K562 (cell line): ENCODE measurements at regions not wholly inside any gene's neighbourhood (a gene's known extent, or its start where the extent isn't known, plus 50 kb on each side); places are given as distances from the start of the nearest gene placed in this dataset.
A peak's percentile ranks its signal among the peaks of the same experiment; 100 is the strongest.

ENCODE experiments used
- CBX3 ChIP-seq, 2 experiments: IDR thresholded peaks; 1 replicate in 1 of 2; 2 replicates in 1 of 2; pipeline ENCODE4 v1.6.1; 2012; ENCODE audit warnings: inconsistent platforms in 2 of 2, low read length in 2 of 2, borderline replicate concordance in 1 of 2, control low read depth in 1 of 2
- DPF2 ChIP-seq: fragments of 450-650 bp; IDR thresholded peaks from 2 replicates; pipeline ENCODE4 v1.6.1; 2016
- KHSRP ChIP-seq: fragments of 450-650 bp; IDR thresholded peaks from 2 replicates; pipeline ENCODE4 v1.6.1; 2017
- NCOR1 ChIP-seq: fragments of 450-650 bp; IDR thresholded peaks from 2 replicates; pipeline ENCODE4 v1.6.1; 2016; ENCODE audit warnings: mild to moderate bottlenecking, moderate library complexity
- ZEB2 ChIP-seq: fragments of 450-650 bp; IDR thresholded peaks from 2 replicates; pipeline ENCODE4 v1.6.1; 2016
- ZNF75A ChIP-seq: fragments of 450-650 bp; formaldehyde crosslinking; IDR thresholded peaks from 2 replicates; pipeline ENCODE4 v1.4.0; 2020; ENCODE audit warnings: mild to moderate bottlenecking
- TF ChIP-seq, protein P1 (sequence below): fragments of 200-600 bp; sonication (generic); IDR thresholded peaks from one replicate; pipeline ENCODE4 v1.6.1; 2012; ENCODE audit warnings: mild to moderate bottlenecking, low read depth, low read length, inconsistent platforms
- TF ChIP-seq, protein P2 (sequence below), 2 experiments: fragments of 450-650 bp in 1 of 2; IDR thresholded peaks; 2 replicates each; pipeline ENCODE4 v1.6.1; 2011 to 2017; ENCODE audit warnings: low read depth in 2 of 2, antibody characterized with exemption in 1 of 2, borderline replicate concordance in 1 of 2, low read length in 1 of 2, mild to moderate bottlenecking in 1 of 2, mixed read lengths in 1 of 2; ENCODE audit not compliant: control insufficient read depth in 1 of 2
- TF ChIP-seq, protein P3 (sequence below): fragments of 250-450 bp; sonication (Bioruptor Pico); IDR thresholded peaks from 2 replicates; pipeline ENCODE4 v1.4.0; 2020; ENCODE audit warnings: mild to moderate bottlenecking

DNA sequence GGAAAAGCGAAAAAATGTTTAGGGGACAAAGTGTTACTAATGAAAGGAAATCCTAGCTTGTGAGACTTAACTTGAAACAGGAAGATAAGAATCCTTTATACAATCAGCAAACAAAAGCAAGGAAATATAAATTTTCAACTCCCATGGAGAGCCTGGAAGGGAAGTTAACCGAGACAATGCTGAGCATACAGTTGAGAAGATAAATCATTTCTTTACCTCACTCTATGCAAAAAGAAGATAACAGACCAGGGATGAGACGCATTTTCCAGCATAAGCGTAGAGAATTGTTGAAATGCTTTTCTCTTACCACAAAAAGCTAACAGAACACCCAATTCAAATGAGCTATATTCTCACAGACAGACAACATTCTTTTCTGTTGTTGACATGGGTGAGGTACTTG lies 309.6 kb downstream of the CWC27 start (continued):
- TF ChIP-seq, protein P1, sequence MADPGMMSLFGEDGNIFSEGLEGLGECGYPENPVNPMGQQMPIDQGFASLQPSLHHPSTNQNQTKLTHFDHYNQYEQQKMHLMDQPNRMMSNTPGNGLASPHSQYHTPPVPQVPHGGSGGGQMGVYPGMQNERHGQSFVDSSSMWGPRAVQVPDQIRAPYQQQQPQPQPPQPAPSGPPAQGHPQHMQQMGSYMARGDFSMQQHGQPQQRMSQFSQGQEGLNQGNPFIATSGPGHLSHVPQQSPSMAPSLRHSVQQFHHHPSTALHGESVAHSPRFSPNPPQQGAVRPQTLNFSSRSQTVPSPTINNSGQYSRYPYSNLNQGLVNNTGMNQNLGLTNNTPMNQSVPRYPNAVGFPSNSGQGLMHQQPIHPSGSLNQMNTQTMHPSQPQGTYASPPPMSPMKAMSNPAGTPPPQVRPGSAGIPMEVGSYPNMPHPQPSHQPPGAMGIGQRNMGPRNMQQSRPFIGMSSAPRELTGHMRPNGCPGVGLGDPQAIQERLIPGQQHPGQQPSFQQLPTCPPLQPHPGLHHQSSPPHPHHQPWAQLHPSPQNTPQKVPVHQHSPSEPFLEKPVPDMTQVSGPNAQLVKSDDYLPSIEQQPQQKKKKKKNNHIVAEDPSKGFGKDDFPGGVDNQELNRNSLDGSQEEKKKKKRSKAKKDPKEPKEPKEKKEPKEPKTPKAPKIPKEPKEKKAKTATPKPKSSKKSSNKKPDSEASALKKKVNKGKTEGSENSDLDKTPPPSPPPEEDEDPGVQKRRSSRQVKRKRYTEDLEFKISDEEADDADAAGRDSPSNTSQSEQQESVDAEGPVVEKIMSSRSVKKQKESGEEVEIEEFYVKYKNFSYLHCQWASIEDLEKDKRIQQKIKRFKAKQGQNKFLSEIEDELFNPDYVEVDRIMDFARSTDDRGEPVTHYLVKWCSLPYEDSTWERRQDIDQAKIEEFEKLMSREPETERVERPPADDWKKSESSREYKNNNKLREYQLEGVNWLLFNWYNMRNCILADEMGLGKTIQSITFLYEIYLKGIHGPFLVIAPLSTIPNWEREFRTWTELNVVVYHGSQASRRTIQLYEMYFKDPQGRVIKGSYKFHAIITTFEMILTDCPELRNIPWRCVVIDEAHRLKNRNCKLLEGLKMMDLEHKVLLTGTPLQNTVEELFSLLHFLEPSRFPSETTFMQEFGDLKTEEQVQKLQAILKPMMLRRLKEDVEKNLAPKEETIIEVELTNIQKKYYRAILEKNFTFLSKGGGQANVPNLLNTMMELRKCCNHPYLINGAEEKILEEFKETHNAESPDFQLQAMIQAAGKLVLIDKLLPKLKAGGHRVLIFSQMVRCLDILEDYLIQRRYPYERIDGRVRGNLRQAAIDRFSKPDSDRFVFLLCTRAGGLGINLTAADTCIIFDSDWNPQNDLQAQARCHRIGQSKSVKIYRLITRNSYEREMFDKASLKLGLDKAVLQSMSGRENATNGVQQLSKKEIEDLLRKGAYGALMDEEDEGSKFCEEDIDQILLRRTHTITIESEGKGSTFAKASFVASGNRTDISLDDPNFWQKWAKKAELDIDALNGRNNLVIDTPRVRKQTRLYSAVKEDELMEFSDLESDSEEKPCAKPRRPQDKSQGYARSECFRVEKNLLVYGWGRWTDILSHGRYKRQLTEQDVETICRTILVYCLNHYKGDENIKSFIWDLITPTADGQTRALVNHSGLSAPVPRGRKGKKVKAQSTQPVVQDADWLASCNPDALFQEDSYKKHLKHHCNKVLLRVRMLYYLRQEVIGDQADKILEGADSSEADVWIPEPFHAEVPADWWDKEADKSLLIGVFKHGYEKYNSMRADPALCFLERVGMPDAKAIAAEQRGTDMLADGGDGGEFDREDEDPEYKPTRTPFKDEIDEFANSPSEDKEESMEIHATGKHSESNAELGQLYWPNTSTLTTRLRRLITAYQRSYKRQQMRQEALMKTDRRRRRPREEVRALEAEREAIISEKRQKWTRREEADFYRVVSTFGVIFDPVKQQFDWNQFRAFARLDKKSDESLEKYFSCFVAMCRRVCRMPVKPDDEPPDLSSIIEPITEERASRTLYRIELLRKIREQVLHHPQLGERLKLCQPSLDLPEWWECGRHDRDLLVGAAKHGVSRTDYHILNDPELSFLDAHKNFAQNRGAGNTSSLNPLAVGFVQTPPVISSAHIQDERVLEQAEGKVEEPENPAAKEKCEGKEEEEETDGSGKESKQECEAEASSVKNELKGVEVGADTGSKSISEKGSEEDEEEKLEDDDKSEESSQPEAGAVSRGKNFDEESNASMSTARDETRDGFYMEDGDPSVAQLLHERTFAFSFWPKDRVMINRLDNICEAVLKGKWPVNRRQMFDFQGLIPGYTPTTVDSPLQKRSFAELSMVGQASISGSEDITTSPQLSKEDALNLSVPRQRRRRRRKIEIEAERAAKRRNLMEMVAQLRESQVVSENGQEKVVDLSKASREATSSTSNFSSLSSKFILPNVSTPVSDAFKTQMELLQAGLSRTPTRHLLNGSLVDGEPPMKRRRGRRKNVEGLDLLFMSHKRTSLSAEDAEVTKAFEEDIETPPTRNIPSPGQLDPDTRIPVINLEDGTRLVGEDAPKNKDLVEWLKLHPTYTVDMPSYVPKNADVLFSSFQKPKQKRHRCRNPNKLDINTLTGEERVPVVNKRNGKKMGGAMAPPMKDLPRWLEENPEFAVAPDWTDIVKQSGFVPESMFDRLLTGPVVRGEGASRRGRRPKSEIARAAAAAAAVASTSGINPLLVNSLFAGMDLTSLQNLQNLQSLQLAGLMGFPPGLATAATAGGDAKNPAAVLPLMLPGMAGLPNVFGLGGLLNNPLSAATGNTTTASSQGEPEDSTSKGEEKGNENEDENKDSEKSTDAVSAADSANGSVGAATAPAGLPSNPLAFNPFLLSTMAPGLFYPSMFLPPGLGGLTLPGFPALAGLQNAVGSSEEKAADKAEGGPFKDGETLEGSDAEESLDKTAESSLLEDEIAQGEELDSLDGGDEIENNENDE: no peak
- TF ChIP-seq, protein P2, sequence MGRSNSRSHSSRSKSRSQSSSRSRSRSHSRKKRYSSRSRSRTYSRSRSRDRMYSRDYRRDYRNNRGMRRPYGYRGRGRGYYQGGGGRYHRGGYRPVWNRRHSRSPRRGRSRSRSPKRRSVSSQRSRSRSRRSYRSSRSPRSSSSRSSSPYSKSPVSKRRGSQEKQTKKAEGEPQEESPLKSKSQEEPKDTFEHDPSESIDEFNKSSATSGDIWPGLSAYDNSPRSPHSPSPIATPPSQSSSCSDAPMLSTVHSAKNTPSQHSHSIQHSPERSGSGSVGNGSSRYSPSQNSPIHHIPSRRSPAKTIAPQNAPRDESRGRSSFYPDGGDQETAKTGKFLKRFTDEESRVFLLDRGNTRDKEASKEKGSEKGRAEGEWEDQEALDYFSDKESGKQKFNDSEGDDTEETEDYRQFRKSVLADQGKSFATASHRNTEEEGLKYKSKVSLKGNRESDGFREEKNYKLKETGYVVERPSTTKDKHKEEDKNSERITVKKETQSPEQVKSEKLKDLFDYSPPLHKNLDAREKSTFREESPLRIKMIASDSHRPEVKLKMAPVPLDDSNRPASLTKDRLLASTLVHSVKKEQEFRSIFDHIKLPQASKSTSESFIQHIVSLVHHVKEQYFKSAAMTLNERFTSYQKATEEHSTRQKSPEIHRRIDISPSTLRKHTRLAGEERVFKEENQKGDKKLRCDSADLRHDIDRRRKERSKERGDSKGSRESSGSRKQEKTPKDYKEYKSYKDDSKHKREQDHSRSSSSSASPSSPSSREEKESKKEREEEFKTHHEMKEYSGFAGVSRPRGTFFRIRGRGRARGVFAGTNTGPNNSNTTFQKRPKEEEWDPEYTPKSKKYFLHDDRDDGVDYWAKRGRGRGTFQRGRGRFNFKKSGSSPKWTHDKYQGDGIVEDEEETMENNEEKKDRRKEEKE (IDR thresholded peaks at IDR 0.05; ENCODE audit: borderline replicate concordance in 1 of 2, control insufficient read depth in 1 of 2, low read depth in 2 of 2, low read length in 1 of 2): no peak
- TF ChIP-seq NCOR1 (no peak; the same call in 1 of the 2 replicates), ZNF75A (CRISPR knock-in tag) (0 out of 2 replicates have a peak, but pooled peaks have one; percentile 34), ZEB2 (no peak), DPF2 (peak; percentile 75), CBX3 (IDR thresholded peaks at IDR 0.05; ENCODE audit: borderline replicate concordance in 1 of 2, low read length in 2 of 2) (no peak), KHSRP (no peak)
- TF ChIP-seq, protein P3, sequence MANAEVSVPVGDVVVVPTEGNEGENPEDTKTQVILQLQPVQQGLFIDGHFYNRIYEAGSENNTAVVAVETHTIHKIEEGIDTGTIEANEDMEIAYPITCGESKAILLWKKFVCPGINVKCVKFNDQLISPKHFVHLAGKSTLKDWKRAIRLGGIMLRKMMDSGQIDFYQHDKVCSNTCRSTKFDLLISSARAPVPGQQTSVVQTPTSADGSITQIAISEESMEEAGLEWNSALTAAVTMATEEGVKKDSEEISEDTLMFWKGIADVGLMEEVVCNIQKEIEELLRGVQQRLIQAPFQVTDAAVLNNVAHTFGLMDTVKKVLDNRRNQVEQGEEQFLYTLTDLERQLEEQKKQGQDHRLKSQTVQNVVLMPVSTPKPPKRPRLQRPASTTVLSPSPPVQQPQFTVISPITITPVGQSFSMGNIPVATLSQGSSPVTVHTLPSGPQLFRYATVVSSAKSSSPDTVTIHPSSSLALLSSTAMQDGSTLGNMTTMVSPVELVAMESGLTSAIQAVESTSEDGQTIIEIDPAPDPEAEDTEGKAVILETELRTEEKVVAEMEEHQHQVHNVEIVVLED (CRISPR knock-in tag): no peak
